HG03064 (cell line): ENCODE measurements at regions not wholly inside any gene's neighbourhood (a gene's known extent, or its start where the extent isn't known, plus 50 kb on each side); places are given as distances from the start of the nearest gene placed in this dataset.
"Not testable (repeated sequence)": the region's sequence is repeated elsewhere in the genome, so short reads cannot be mapped to it uniquely, and the experiment has no call there.

Experiments used
- ATAC-seq: cut with Tn5 transposase; IDR thresholded peaks from one replicate; pipeline ENCODE4 v1.9.1; 2021; ENCODE audit warnings: low read depth; ENCODE audit not compliant: unreplicated experiment

DNA sequence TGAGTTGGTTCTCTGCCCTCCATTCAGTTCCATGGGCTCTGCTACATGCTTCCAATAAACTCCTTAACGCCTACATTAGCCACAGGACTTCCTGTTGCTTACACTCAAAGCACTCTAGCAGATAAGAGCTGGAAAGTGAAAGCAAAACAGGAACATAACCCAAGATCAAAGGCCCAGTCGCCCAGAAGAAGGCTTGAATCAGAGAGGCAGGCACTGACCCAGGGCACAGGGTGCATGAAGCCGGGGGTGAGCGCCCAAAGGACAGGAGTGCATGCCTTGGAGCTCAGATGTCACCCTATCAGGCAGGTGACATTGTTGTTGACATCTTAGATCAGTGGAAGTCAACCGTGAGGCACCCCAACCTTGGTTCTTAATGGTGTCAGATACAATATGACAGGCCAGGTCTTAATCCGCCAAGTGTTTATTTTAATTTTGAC is 235.1 kb downstream of the UACA start:
- ATAC-seq = peak; percentile 67

GRCh38 chr15:70526974-70527325 is 236.4 kb downstream of the UACA start:
- ATAC-seq = no peak

GRCh38 chr15:70526221-70526973 is 237.0 kb downstream of the UACA start:
- ATAC-seq = no peak

DNA sequence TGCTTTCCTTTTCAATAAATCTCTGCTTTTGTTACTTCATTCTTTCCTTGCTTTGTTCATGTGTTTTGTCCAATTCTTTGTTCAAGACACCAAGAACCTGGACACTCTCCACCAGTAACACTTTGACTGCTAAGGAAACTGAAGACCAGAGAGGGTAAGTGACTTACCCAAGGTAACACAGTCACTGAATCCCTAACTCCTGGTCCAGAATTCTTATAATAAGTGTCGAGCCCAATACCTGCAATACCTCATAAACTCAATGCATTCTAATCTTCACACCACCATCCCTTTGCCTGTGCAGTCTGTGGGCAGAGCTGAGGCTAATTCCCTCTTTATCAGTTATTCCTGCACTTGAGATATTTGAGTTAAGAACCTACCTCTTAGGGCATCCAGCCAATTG is 237.8 kb downstream of the UACA start:
- ATAC-seq = no peak

- ATAC-seq = no peak
Observed at GRCh38 chr15:70524470-70524869, 238.9 kb downstream of the UACA start.

DNA sequence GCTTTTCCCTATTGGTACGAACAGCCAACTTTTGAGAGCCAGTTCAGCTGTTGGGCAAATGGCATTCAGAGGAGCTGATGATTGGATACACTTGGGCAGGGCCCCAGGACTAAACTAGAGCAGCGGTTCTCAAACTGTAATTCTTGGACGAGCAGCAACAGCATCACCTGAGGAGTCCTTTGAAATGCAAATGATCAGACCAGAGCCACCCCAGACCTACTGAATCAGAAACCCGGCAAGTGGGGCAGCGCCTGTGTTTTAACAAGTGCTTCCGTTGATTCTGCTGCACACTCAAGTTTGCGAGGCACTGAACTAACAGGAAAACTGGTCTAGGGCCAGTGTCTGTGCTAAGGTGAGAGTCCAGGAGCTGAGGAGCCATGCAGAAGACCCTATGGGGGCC is 239.7 kb downstream of the UACA start:
- ATAC-seq = no peak

GRCh38 chr15:70523192-70523591 is 240.2 kb downstream of the UACA start:
- no peak for ATAC-seq

DNA sequence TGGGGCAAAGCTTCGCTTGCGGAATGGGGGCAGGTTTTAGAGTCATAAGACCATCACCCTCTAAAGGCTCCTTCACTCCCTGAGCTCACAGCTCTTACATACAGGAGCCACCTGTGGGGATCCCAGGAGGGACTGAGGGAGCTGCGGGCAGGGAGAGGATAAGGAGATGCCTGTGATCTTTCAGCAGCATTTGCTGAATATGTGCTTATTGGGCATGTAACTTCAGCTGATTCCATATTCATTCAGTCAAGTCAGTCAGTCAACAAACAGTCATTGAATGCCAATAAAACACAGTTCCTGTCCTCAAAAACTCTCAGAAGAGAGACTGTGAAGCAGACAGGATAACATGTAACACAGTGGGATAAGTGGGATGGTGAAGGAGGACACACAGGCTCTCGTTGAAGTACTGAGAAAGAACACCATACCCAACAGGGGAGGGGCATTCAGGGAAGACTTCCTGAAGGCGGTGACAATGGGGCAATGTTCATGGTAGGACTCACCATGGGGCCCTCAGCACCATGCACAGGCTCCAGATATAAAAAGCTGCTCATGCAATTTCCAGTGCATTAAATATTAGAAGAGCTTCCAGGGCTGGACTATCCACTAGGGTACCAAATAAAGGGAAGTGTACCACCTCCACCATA is 240.9 kb downstream of the UACA start:
- no peak for ATAC-seq

GRCh38 chr15:70521576-70522322 is 241.6 kb downstream of the UACA start:
- ATAC-seq = no peak

- ATAC-seq = no peak
Observed at GRCh38 chr15:70519616-70520015, 243.7 kb downstream of the UACA start.

DNA sequence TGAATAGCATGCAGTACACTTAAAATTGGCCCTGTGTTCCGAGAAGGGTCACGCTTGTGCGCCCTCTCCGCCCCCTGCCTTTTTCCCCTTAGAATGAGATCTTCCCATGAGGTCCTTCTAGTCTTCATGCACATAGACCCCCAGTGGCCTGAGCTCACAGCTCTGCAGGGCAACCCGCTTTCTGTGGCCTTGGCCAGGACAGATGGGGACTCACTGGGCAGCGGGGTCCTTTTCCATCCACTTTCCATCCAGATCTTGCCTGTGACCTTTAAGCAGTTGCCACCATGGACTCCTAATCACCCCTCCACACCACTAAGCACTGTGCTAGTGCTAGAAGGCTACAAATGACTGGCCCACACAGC is 244.4 kb downstream of the UACA start:
- ATAC-seq = no peak

DNA sequence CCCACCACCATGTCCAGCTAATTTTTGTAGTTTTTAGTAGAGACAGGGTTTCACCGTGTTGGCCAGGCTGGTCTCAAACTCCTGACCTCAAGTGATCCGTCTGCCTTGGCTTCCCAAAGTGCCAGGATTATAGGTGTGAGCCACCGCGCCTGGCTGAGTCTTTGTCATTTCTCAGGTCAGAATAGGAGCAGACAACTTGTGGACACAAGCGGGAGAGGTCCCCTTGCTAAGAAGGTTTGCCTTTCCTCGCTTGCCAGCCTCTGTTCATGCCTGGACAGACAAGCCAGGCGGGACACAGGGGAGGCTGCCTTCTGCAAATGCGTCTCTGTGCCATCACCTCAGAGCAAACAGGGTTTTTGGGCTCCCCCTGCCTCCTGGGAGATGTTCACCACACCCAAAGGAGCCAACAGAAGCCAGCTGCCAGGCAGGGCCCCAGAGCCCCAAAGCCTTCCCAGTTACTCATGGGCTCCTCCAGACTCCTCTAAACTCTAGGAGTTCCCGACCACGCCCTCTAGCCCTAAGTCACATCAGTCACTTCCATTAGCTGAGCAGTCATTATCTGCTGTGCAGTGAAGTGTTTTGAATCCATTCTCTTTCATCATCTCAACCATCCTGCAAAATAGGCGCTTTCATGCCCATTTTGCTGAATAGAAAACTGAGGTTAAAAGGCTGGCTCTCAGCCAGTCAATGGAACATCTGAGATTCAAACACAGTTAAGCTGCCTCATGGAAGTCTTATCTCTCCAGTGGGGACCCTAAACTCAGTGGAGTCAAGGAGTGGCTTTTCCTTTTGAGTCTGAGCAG is 245.0 kb downstream of the UACA start:
- no peak for ATAC-seq

- no peak for ATAC-seq
Observed at GRCh38 chr15:70517194-70517590, 246.2 kb downstream of the UACA start.

DNA sequence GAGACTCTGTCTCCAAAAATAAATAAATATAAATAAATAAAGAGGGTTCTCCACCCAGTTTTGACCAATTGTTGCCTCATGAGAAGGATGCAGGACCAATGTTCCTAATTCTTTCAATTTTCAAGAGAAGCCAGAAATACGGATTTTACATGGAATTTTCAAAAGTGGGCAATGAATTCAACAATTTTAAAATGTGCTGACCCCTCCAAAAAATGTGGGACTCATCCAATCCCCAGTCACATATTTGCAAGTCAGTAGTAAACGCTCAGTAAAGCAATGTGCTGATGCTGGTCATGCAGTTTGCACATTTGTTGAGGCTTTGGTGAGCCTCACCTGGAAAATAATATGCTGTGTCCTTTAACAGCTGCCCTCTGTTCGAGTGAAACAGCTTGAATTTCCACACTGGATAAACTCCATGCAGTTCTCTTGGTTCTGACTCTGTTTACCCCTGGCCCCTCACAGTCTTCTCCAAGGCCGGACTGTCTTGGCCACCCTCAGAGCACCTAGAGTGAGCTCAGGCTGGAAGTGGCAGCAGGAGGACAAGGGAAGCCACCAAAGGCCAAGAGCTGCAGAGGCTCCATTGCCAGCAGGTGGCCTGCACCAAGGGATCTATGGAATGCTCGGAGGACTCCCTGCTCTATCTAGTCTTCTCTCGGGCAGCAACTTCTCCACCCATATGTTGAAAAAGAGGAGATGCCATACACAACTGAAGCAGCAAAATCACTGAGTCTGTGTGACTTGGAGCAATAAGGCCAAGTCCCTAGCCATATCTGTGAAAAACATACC is 246.8 kb downstream of the UACA start:
- no peak for ATAC-seq

GRCh38 chr15:70514251-70514650 is 249.1 kb downstream of the UACA start:
- ATAC-seq = no peak

GRCh38 chr15:70513819-70514218 is 249.5 kb downstream of the UACA start:
- ATAC-seq = no peak

DNA sequence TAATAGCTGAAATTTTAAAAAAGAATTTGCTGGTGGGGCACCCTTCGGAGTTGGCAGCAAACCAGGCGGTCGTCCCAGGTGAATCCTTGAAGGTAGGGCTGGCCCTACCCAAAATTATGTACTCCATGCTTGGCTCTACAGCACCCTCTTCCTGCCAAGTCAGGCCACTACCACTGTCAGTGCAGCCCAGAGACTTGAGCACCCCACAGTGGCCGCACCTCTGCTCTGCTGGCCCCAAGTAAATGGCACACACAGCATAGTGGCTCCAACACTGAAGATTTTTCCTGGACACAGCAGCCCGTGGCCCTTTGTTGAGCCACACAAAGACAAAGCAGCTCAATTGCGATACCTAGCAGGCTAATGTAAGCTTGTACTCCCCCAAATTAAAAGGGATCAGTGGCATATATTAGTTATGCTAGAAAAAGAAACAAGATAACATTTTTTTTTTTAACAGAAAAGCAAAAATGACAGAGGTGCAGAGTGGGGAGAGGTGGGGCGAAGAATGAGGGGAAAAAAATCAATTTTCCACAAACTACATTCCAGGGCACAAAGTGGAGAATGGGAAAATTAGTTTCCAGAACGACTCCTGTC is 250.5 kb downstream of the UACA start:
- ATAC-seq = no peak

DNA sequence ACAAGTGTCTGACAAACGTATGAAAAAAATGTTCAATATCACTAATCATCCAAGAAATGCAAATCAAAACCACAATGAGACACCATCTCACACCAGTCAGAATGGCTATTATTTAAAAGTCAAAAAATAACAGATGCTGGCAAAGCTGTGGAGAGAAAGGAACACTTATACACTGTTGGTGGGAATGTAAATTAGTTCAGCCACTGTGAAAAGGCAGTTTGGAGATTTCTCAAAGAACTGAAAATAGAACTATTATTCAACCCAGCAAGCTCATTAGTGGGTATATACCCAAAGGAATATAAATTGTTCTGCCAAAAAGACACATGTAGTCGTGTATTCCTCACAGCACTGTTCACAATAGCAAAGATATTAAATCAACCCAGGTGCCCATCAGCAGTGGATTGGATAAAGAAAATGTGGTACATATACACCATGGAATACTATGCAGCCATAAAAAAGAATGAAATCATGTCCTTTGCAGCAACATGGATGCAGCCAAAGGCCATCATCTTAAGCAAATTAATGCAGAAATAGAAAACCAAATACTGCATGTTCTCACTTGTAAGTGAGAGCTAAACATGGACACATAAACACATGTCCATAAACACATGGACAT is 251.3 kb downstream of the UACA start:
- ATAC-seq = not testable (repeated sequence)

DNA sequence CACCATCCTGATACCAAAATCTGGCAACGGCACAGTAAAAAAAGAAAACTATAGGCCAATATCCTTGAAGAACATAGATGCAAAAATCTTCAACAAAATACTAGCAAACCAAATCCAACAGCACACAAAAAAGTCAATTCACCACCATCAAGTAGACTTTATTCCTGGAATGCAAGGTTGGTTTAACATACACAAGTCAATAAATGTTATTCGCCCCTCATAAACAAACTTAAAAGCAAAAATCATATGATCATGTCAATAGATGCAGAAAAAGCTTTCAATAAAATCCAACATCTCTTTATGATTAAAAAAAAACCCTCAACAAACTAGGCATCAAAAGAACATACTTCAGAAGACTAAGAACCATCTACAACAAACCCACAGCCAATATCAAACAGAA is 252.9 kb downstream of the UACA start:
- no peak for ATAC-seq
